Posterior cingulate gyrus (tissue), 11 donors: ENCODE measurements at regions not wholly inside any gene's neighbourhood (a gene's known extent, or its start where the extent isn't known, plus 50 kb on each side); places are given as distances from the start of the nearest gene placed in this dataset.
A peak's percentile ranks its signal among the peaks of the same experiment; 100 is the strongest.

Experiments
- DNase-seq, 10 donors: peaks; one replicate each; pipeline versions ENCODE4 v3.0.0 to v3.0.0-alpha.2; 2020 to 2021; ENCODE audit warnings: mixed read lengths in 3 of 10
- intact Hi-C: fragments of 100-400 bp; cut with DNase I; formaldehyde crosslinking; loops from one replicate; pipeline ENCODE4 v1.15.1; 2023

DNA sequence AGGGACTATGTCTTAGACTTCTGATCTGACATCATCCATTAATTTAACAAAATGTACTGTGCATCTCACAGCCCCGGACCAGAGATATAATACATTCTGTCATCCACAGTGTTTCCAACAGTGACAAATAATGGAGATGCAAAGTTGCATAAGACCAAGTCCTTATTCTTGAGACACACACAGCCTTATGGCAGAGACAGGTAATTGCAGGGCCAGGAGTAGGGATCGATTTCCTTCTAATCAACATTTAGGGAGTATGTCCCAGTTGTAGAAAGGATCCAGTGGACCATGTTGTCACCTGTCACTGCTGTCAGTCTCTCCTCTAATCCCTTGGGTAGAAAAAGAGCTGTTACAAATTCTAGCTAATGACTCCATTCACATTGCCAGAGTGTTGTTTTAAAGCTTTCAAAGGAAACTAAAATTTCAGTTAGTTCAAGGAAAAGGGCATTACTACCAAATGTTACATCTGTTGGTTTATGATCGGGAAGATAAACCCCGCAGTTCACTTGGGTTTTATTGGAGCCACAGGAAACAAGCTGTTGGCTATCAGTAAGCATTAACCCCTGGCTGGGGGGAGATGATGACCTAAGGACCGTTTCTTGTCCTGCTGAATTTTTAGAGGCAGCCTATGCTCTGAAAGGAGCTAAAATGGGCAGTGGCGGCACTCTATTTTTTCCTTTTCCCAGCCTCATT, 111.4 kb upstream of the ATXN1 start:
- intact Hi-C loops: no loop called here
- DNase-seq: no peak

DNA sequence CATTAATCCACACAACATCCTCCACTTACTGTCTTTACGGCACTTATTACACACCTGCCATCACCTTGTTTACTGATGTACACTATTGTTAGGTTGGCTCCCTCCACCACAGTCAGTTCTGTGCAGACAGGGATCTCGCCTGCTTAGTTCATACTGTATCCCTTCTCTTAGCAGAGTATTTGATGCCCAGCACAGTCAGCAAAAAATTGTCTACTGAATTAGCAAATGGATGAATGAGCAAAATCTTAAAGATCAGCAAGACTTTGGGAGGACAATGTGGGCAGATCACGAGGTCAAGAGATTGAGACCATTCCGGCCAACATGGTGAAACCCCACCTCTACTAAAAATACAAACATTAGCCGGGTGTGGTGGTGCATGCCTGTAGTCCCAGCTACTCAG, 109.8 kb upstream of the ATXN1 start:
- intact Hi-C loops: no loop called here
- no peak for DNase-seq

DNA sequence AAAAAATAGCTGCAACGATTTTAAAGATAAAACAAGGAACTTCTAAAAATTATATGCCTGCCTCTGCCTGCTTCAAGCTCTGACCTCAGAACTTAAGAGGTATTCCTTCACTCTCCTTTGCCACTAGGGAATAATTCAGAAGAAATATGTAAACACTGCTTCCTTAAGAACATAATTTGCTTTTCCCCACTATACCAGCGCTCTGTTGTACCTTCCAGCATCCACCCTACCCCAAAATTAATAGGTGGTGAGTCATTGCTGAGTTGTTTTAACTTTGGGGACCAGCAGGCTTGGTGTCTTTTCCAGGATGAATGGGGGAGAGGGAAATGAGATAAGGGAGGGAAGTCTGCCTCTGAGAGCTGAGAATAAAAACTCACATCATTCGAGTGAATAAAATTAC, 107.7 kb upstream of the ATXN1 start:
- no peak for DNase-seq
- intact Hi-C loops: no loop called here

DNA sequence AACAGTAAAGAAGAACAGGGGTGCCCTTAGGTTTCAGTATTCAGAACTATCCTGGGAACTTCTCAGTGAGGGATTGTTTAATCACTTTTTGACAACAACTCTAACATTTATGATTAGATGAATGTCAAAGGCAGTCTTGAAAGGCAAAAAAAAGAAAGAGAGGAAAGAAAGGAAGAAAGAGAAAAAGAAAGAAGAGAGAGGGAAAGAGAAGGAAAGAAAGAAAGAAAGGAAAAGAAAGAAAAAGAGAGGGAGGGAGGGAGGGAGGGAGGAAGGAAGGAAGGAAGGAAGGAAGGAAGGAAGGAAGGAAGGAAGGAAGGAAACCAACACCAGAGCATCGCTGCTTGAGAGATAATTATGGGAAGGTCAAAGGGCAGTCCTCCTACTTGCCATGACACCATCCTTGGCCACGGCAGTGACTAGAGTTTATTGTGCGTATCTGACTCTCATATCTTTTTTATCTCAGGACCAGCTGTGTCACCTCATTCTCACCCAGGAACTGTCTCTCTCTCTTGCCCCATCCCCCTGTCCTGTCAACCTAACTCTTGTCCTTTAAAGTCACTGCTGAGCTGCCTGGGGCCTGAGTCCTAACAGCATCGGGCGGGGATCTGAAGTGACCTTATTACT, 96.8 kb upstream of the ATXN1 start:
- intact Hi-C loops: no loop called here
- no peak for DNase-seq

DNA sequence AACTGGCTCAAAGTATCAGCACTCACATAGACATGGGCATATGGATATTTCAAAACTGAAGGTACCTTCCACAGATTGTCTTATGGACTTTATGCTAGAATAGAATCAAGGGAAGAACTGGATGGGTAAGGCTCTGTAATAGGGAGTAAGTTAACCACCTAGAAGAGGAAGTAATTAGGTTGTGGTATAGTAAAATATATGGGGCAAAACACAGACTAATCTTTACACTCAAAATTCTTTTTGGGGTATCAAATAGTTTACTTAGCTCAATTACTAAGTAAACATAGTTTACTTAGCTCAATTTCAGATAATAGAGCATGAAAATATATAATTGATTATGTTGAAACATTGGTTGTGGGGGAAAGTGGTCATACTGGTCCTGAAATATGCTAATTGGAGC, 94.2 kb upstream of the ATXN1 start:
- DNase-seq: no peak
- intact Hi-C loops: no loop called here

DNA sequence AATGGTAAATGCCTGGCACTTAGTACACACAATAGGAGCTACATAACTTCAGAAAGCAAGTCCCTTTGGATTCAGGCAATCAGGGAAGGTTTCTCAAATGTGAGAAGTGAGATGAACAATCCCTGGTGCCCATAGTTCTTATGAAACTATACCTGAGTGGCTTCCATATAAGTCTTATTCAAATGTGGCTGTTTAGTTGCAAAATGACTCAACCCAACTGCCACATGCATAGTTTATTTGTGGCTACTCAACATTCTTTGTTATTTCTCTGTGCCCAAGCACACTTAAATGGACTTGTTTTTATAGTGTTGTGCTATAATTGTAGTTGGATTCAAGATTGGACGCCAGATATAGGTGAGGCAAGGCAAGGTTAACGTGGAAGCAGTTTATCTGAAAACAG, 93.7 kb upstream of the ATXN1 start:
- intact Hi-C loops: no loop called here
- no peak for DNase-seq

DNA sequence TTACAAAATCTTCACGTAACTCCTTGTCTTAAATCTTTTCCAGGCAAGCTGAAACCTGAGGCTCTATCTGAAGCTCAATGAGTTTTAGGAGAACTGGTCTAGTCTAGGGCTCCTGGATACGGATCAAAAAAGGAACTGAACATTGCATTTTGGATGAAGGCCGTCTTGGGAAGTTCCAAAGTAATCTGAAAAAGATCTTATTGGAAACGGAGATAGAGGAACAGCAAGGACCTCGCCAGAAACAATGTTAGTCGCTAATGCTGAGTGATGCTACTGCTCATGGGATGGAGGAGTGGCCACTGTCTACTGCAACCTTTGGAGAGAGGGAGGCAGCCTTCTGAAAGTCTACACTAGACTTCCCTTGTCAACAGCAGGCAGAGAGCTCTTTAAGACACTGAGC, 91.4 kb upstream of the ATXN1 start:
- intact Hi-C loops: no loop called here
- DNase-seq: no peak

DNA sequence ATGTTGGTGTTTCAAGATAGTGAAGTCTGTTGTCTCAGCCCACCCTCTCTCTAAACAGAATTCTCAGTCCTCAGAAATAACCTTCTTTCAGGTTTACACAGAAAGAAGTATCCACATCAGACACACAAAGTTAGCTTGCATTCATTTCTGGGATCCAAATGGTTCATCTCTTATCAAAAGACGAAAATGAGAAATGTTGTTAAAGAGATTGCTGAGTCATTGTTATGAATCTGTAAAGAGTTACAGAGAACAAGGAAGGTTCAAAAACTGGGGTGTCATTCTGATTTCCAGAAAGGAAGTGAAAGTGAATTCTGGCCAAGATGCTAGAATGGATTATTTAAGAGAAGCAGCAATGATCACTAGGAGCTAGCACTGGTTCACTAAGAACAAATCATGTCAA, 90.5 kb upstream of the ATXN1 start:
- intact Hi-C loops: no loop called here
- DNase-seq: no peak

DNA sequence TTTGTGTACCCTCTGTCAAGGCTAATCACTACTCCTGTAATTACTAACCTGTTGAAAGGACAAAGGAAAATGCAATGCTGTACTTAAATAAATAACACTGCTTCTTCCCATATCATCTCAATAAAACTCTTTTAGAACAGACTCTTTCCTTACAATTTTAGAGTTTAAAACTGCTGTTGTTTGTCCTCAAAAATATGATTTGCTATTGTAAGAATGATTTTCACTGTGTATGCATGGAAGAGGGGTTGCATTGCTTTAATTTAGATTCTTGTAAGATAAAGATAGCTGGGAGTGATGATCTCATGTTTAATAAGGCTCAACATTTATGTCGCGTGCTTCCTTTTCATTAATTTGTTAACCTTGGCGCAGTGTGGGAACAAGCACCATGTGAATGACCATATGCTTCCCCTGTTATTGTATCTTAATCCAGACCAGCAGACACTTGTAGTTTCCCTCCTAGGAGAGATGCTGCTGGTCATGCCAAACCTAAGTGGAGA, 89.8 kb upstream of the ATXN1 start:
- DNase-seq: no peak
- intact Hi-C loops: no loop called here

DNA sequence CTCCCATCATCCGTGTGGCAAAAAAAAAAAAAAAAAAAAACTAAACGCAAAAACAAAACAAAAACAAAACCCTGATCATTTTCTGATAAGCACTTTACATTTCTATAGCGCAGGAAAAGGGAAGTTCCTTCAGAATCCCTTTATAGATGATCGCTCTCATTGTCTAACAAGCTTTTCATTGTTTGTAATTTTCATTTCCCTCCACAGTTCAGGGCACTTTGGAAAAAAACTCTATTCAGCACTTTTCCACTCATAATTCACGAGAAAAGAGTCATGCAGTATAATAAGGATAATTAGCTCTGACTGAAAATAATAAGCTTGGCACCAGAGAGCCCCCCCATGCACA, 89.4 kb upstream of the ATXN1 start:
- intact Hi-C loops: no loop called here
- DNase-seq: no peak

DNA sequence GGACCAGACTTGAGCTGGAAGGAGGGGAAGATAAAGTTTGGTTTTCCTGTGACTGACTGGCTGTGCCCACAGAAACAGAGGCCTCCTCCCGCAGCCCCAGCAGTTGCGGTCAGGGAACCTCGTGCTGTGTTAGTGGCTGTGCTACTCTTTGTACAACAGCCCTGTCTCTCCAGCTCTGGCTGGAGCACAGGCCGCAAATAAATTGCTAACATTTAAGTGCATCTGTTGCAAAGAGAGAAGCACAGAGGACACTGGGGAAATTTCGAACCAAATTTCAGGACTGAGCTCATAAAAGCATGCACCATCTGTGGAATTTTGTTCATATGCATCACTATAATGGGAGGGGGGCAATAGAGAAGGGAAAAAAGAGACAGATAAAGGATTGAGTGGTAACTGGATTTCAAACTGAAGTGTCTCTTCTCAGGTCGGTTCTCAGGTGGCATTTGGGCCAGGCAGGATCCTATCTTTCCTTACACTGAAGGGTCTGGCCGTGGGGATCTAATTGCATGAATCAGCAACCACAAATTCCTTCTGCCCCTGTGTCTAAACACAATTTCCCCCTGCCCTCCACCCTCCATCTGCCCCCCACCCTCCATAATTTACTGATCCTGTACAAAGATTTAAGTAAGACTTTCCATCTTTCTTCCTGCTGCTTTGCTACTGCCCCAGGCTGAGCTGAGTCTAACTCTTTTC, 88.9 kb upstream of the ATXN1 start:
- intact Hi-C loops: no loop called here

DNA sequence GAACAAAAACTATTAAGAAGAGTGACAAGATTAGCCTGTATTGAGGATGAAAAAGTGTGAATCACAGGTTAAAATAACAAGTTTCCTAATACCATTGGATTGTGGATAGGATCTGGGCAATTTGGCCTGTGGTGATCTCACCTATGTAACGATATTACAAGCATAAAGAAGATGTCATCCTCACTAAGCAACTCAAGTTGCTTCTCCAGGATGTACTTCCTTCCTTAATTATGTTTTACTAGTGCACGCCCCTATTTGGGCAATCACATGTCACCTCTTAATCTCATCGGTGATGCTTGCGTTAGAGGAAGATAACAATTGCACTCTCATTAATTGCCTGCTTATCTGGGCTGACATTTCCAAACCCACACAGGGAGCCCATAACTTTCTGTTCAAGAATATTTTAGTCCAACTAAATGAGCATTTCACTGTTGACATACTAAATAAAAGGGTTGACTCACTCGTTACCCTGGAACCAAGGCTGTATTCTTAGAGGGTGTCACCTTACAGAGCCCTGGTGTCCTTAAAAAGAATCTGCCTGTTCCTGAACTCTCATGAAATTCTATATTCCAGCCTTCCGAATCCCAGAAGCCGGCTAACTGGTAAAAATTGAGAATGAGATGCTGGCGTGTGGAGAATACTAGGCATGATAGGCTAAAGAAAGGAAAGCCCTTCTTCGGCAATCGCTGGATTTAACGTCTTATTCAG, 88.2 kb upstream of the ATXN1 start:
- intact Hi-C loops: no loop called here

More for the DNA sequence above, 88.9 kb upstream of the ATXN1 start:
- peak in 3 of 10 donors; percentile 15 to 88 (median 80) for DNase-seq

DNA sequence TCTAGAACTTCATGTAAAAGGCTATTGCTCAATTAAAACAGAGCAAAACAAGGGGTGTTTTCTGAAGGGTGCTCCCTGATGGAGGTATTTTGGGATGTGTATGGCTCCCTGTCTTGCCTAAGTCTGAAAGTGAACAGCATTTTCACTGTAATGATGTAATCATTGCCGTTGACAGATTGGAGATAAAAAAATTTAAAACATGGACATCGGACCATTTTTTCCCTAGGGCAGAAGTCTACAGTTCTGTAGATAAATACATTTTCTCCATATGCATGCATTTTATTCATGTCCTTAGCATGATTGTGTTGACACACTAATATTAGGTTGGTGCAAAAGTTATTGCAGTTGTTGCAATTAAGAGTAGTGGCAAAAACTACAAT, 85.1 kb upstream of the ATXN1 start:
- intact Hi-C loops: no loop called here
- no peak for DNase-seq

More for the DNA sequence above, 88.2 kb upstream of the ATXN1 start:
- DNase-seq: no peak

DNA sequence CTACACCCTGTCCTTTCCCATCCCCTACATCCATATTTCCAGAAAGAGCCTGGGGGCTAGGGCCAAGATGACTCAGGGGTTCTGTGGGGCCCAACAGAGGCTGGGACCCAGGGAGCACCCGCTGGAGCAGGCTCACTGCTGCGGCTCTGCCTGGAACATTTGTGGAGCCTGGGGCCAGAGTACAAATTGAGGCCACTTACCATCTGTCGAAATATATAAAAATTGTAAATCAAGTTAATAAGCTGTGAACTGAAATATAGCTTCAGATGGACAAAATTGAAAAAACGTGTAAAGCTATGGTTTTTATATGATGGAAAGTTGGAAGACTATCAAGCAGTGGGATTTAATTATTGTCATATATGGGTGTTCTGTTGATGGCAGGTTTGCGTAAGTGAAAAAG, 82.9 kb upstream of the ATXN1 start:
- DNase-seq: no peak
- intact Hi-C loops: no loop called here

DNA sequence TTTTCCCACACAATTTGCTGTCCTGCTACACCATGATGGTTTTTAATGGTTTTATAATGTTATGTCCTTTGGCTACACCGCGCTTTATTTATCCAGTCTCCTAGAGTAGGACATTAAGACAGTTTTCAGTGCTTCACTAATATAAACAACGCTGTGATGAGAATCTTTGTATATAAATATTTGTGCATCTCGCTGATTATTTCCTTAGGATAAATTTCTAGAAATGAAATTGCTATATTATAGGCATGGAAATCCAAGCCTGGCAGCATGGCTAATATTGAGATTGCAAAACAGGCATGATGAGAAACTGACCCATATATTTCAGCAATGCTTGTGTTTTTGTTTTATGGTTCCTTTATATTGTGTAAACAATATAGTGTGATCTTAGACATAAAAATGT, 81.4 kb upstream of the ATXN1 start:
- DNase-seq: no peak
- intact Hi-C loops: no loop called here

DNA sequence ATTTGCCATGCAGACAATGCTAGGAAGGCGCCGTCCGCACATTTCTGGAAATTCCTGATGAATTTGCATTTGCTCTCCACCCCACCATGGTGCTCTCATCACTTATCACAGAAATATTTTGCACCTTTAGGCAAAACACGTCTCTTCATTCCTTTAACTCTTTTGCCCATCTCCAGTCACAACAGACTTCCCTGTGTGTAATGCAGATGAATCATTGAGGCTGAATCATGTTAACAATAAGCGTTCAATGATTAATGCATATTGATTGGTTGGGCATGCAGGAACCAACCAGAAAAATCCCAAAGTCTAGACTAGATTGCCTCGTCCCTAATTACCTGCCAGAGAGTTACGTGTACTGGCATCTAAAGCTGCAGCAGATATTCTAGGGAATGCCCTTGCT, 80.0 kb upstream of the ATXN1 start:
- no peak for DNase-seq
- intact Hi-C loops: no loop called here

DNA sequence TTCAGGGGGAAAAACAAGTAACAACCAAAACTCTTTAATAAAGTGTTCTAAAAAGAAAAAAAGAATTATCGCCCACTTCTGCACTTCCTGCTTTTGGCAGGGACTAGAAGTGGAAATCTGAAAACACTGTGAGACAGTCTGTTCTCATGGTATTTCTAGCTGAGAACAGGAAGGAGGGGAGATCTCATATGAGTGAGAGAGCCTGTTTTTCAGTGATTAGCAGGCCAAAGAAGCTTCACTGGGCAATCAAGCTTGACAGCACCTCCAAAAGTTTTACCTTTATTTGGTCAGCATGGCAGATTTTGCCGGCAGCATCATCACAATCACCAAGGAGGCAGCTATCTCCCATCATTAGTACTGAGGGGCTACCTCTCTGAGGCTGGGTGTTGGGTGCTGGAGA, 79.5 kb upstream of the ATXN1 start:
- no peak for DNase-seq
- intact Hi-C loops: no loop called here

DNA sequence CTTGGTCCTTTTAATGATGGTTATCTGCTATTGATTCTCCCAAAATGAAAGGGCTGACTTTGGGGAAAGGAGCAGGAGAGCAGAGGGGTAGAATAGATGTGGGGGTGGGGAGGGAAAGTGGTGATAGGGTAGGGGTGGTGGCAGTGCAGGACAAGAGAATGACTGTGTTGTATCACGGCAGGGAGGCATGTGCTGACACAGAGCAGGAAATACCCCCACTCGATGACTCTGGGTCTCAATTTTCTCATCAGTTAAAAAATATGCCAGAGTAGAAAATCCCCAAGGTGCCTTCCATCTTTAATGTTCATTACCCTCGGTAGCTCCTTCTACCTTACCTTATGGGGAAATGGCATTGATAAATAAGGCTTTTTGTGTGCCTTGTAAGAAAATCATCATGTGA, 79.0 kb upstream of the ATXN1 start:
- DNase-seq: no peak
- intact Hi-C loops: no loop called here

DNA sequence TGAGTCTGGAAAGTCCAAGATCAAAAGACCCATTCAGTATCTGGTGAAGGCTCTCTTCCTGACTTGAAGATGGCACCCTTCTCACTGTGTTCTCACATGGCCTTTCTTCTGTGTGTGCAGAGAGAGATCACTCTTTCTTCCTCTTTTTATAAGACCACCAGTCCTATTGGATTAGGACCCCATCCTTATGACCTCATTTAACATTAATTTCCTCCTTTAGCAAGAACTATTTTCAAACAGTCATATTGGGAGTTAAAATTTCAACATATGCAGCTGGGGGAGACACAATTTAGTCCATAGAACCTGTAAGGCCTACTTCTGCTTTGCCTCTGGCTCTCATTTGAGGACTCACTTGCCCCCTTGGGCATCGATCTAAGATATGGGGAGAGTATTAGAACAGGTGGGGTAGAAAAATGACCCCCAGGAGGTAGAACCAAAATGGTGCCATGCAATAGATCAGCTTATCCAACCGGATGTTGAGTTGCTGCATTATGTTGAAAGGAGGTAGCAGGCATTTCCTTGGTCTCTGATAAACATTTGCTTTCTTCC, 78.4 kb upstream of the ATXN1 start:
- no peak for DNase-seq
- intact Hi-C loops: no loop called here

DNA sequence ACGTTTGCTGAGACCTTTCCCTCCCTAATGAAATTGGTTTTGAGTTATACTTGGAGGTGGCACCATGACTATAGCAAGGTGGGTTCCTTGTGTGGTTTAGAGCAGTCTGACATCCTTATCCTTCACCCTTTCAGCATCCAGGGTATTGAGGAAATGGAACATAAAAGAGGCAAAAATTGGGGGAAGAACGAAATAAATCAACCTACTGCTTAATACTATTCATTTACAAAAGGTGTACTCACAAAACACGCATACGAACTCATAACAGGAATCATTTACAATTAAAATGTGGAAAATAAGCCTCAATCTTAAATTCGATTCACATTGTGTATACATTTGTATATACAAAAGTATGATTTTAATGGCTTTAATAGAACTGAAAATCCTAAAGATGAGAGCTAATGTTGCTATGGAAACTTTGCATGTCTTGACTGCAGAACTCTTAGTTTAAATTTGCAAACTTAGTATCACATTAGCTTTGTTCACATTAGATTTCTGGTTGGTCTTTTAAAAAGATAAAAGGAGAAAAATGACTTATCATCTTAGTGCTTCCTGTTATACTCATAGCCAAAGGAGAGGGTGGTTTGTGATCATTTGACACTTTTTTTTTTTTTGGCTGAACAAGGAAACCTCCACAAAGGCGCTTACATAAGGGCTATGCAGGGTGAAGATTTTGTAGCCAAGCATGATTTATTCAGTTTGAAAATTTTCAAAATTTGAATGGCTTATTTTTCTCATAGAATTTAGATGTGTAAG, 76.1 kb upstream of the ATXN1 start:
- no peak for DNase-seq
- intact Hi-C loops: no loop called here
